Activated CD4-positive, alpha-beta memory T cell treated with anti-CD3 and anti-CD28 coated beads, Interleukin-2, amount 10 ng/mL, durations not matched to agents 7 days and 5 days (primary cell): ENCODE measurements at regions not wholly inside any gene's neighbourhood (a gene's known extent, or its start where the extent isn't known, plus 50 kb on each side); places are given as distances from the start of the nearest gene placed in this dataset.

Experiments
- CTCF ChIA-PET: fragments of 350-600 bp; sonication (Branson Sonifier 250); formaldehyde crosslinking; loops from one replicate; lab custom pipeline; 2021; ENCODE audit warnings: antibody characterized with exemption, inconsistent platforms; lab: Charles Lee
- POLR2A ChIA-PET: fragments of 350-600 bp; sonication (Branson Sonifier 250); formaldehyde crosslinking; loops from one replicate; lab custom pipeline; 2021; ENCODE audit warnings: antibody characterized with exemption; lab: Charles Lee
- DNase-seq: peaks from one replicate; pipeline ENCODE4 v3.0.0-alpha.2; 2020
- H3K27ac Mint-ChIP-seq: one replicate; pipeline ENCODE4 v1.8.0; 2021; ENCODE audit warnings: mild to moderate bottlenecking, mixed read lengths
- H3K27me3 Mint-ChIP-seq: one replicate; pipeline ENCODE4 v1.8.0; 2021; ENCODE audit warnings: mixed read lengths
- H3K36me3 Mint-ChIP-seq: one replicate; pipeline ENCODE4 v1.8.0; 2021; ENCODE audit warnings: low read depth, mixed read lengths
- H3K4me1 Mint-ChIP-seq: one replicate; pipeline ENCODE4 v1.8.0; 2021; ENCODE audit warnings: mixed read lengths
- H3K4me3 Mint-ChIP-seq: one replicate; pipeline ENCODE4 v1.8.0; 2021; ENCODE audit warnings: mild to moderate bottlenecking, mixed read lengths
- H3K9me3 Mint-ChIP-seq: one replicate; pipeline ENCODE4 v1.8.0; 2021; ENCODE audit warnings: mixed read lengths

GRCh38 chr5:143575286-143575685 lies 171.8 kb upstream of the NR3C1 start:
- Mint-ChIP-seq H3K9me3 (peaks cover 13% of the 10 kb centered on the region), H3K36me3 (peaks cover 2% of the 10 kb centered on the region), H3K27me3 (no peaks in the 10 kb centered on the region), H3K4me3 (no peak overlapping the region), H3K4me1 (peaks cover 12% of the 10 kb centered on the region), H3K27ac (no peak overlapping the region)
- ChIA-PET POLR2A (no interaction called here), CTCF (interaction anchor here (0.6 to 1.2 kb wide), 2 partner anchors 44 to 75 kb away, joined by 3 read pairs; no protein-coding TSS in a partner anchor)
- no peak for DNase-seq

GRCh38 chr5:143574236-143574635 lies 170.8 kb upstream of the NR3C1 start:
- H3K36me3 Mint-ChIP-seq: peaks cover 2% of the 10 kb centered on the region
- ChIA-PET CTCF (interaction anchor here (0.8 kb wide), 1 partner anchor 612 kb away, joined by 3 read pairs; no protein-coding TSS in a partner anchor), POLR2A (no interaction called here)
- no peaks in the 10 kb centered on the region for H3K27me3 Mint-ChIP-seq
- H3K4me1 Mint-ChIP-seq: peaks cover 17% of the 10 kb centered on the region
- no peak for DNase-seq
- no peak overlapping the region for H3K27ac Mint-ChIP-seq
- H3K9me3 Mint-ChIP-seq: peaks cover 6% of the 10 kb centered on the region
- H3K4me3 Mint-ChIP-seq: no peak overlapping the region

GRCh38 chr5:143573568-143574170 lies 170.2 kb upstream of the NR3C1 start:
- peaks cover 6% of the 10 kb centered on the region for H3K9me3 Mint-ChIP-seq

GRCh38 chr5:143572671-143573070 lies 169.2 kb upstream of the NR3C1 start:
- peaks cover 2% of the 10 kb centered on the region for H3K9me3 Mint-ChIP-seq
- ChIA-PET POLR2A (interaction anchor here (0.6 to 1.4 kb wide), 3 partner anchors 11 to 33 kb away, joined by 3 to 5 read pairs (median 3); no protein-coding TSS in a partner anchor), CTCF (no interaction called here)
- no peak for DNase-seq
- no peak overlapping the region for H3K4me3 Mint-ChIP-seq
- H3K27me3 Mint-ChIP-seq: no peaks in the 10 kb centered on the region
- no peaks in the 10 kb centered on the region for H3K36me3 Mint-ChIP-seq
- H3K27ac Mint-ChIP-seq: no peak overlapping the region
- peaks cover 17% of the 10 kb centered on the region for H3K4me1 Mint-ChIP-seq

More at GRCh38 chr5:143573568-143574170, 170.2 kb upstream of the NR3C1 start:
- no peak for DNase-seq
- Mint-ChIP-seq H3K4me1 (peaks cover 17% of the 10 kb centered on the region), H3K4me3 (no peak overlapping the region), H3K27ac (no peak overlapping the region), H3K36me3 (peaks cover 2% of the 10 kb centered on the region), H3K27me3 (no peaks in the 10 kb centered on the region)
- POLR2A ChIA-PET: interaction anchor here (1.0 to 1.4 kb wide), 2 partner anchors 10 to 12 kb away, joined by 3 to 5 read pairs; no protein-coding TSS in a partner anchor
- CTCF ChIA-PET: interaction anchor here (0.8 kb wide), 1 partner anchor 613 kb away, joined by 3 read pairs; no protein-coding TSS in a partner anchor

GRCh38 chr5:143571642-143572624 lies 168.4 kb upstream of the NR3C1 start:
- H3K27me3 Mint-ChIP-seq: no peaks in the 10 kb centered on the region
- ChIA-PET POLR2A (no interaction called here), CTCF (no interaction called here)
- H3K36me3 Mint-ChIP-seq: no peaks in the 10 kb centered on the region
- peaks cover 17% of the 10 kb centered on the region for H3K4me1 Mint-ChIP-seq
- peaks cover under 1% of the 10 kb centered on the region for H3K9me3 Mint-ChIP-seq
- H3K27ac Mint-ChIP-seq: no peak overlapping the region
- no peak overlapping the region for H3K4me3 Mint-ChIP-seq
- no peak for DNase-seq

GRCh38 chr5:143570989-143571388 lies 167.5 kb upstream of the NR3C1 start:
- no peak overlapping the region for H3K27ac Mint-ChIP-seq
- POLR2A ChIA-PET: no interaction called here

GRCh38 chr5:143569722-143570567 lies 166.5 kb upstream of the NR3C1 start:
- ChIA-PET POLR2A (no interaction called here), CTCF (no interaction called here)
- H3K27me3 Mint-ChIP-seq: no peaks in the 10 kb centered on the region
- H3K27ac Mint-ChIP-seq: no peak overlapping the region
- peaks cover 6% of the 10 kb centered on the region for H3K4me1 Mint-ChIP-seq
- no peaks in the 10 kb centered on the region for H3K9me3 Mint-ChIP-seq
- no peak for DNase-seq
- no peak overlapping the region for H3K4me3 Mint-ChIP-seq
- no peaks in the 10 kb centered on the region for H3K36me3 Mint-ChIP-seq

More at GRCh38 chr5:143570989-143571388, 167.5 kb upstream of the NR3C1 start:
- no peaks in the 10 kb centered on the region for H3K27me3 Mint-ChIP-seq
- no peaks in the 10 kb centered on the region for H3K9me3 Mint-ChIP-seq
- H3K36me3 Mint-ChIP-seq: no peaks in the 10 kb centered on the region
- peaks cover 16% of the 10 kb centered on the region for H3K4me1 Mint-ChIP-seq
- DNase-seq: no peak
- H3K4me3 Mint-ChIP-seq: no peak overlapping the region
- CTCF ChIA-PET: no interaction called here

GRCh38 chr5:143569213-143569701 lies 165.8 kb upstream of the NR3C1 start:
- CTCF ChIA-PET: no interaction called here
- no peak overlapping the region for H3K4me3 Mint-ChIP-seq
- no peak for DNase-seq
- no peaks in the 10 kb centered on the region for H3K9me3 Mint-ChIP-seq
- H3K27ac Mint-ChIP-seq: no peak overlapping the region
- peaks cover 8% of the 10 kb centered on the region for H3K4me1 Mint-ChIP-seq
- POLR2A ChIA-PET: no interaction called here
- no peaks in the 10 kb centered on the region for H3K36me3 Mint-ChIP-seq
- no peaks in the 10 kb centered on the region for H3K27me3 Mint-ChIP-seq

- Mint-ChIP-seq H3K4me1 (peaks cover 10% of the 10 kb centered on the region), H3K36me3 (no peaks in the 10 kb centered on the region), H3K27me3 (no peaks in the 10 kb centered on the region), H3K9me3 (no peaks in the 10 kb centered on the region), H3K4me3 (no peak overlapping the region), H3K27ac (no peak overlapping the region)
- DNase-seq: no peak
- CTCF ChIA-PET: no interaction called here
- POLR2A ChIA-PET: no interaction called here
Measured at GRCh38 chr5:143567583-143568504, 164.4 kb upstream of the NR3C1 start.

GRCh38 chr5:143566139-143566538 lies 162.7 kb upstream of the NR3C1 start:
- Mint-ChIP-seq H3K27me3 (no peaks in the 10 kb centered on the region), H3K4me3 (no peak overlapping the region), H3K9me3 (no peaks in the 10 kb centered on the region), H3K27ac (no peak overlapping the region), H3K4me1 (peaks cover 10% of the 10 kb centered on the region), H3K36me3 (no peaks in the 10 kb centered on the region)
- POLR2A ChIA-PET: no interaction called here
- no peak for DNase-seq
- CTCF ChIA-PET: interaction anchor here (1.3 kb wide), 1 partner anchor 259 kb away, joined by 4 read pairs; no protein-coding TSS in a partner anchor

GRCh38 chr5:143564417-143564816 lies 160.9 kb upstream of the NR3C1 start:
- no peak for DNase-seq
- POLR2A ChIA-PET: no interaction called here
- H3K9me3 Mint-ChIP-seq: no peaks in the 10 kb centered on the region
- CTCF ChIA-PET: no interaction called here
- H3K27me3 Mint-ChIP-seq: no peaks in the 10 kb centered on the region
- peaks cover 6% of the 10 kb centered on the region for H3K4me1 Mint-ChIP-seq
- no peak overlapping the region for H3K4me3 Mint-ChIP-seq
- H3K36me3 Mint-ChIP-seq: no peaks in the 10 kb centered on the region
- H3K27ac Mint-ChIP-seq: no peak overlapping the region
